HEK293 (cell line): ENCODE measurements at regions not wholly inside any gene's neighbourhood (a gene's known extent, or its start where the extent isn't known, plus 50 kb on each side); places are given as distances from the start of the nearest gene placed in this dataset.

Source experiments
- CTCF ChIA-PET: fragments of 350-600 bp; formaldehyde crosslinking; extraction: SDS; loops from one replicate; lab custom pipeline; 2021; ENCODE audit warnings: antibody characterized with exemption; lab: Yijun Ruan, JAX
- POLR2A ChIA-PET: fragments of 300-600 bp; formaldehyde crosslinking; extraction: SDS; loops from one replicate; lab custom pipeline; 2020; ENCODE audit warnings: antibody characterized with exemption, inconsistent platforms; lab: Yijun Ruan, JAX
- H3K27ac ChIP-seq: fragments of 200-500 bp; sonication (Bioruptor generic); 2 replicates; pipeline ENCODE4 v1.5.1; 2014; ENCODE audit warnings: low read depth, low read length, control low read depth, inconsistent platforms; ENCODE audit errors: extremely low read depth
- H3K36me3 ChIP-seq, 2 experiments: fragments of 200-500 bp in 1 of 2; sonication (Bioruptor generic) in 1 of 2; 1 replicate in 1 of 2; 2 replicates in 1 of 2; pipeline ENCODE4 v1.5.1; 2014 to 2017; ENCODE audit warnings: inconsistent platforms in 2 of 2, low read length in 2 of 2; ENCODE audit not compliant: control insufficient read depth in 2 of 2, insufficient read depth in 1 of 2
- H3K4me1 ChIP-seq: fragments of 200-500 bp; sonication (Bioruptor generic); 2 replicates; pipeline ENCODE4 v1.5.1; 2014; ENCODE audit warnings: mild to moderate bottlenecking, low read length, inconsistent platforms; ENCODE audit not compliant: control insufficient read depth, insufficient read depth
- H3K4me3 ChIP-seq: 2 replicates; pipeline ENCODE4 v1.5.1; 2011; ENCODE audit warnings: low read depth, mild to moderate bottlenecking, control low read depth, low read length, moderate library complexity
- H3K9me3 ChIP-seq: fragments of 200-500 bp; sonication (Bioruptor generic); 2 replicates; pipeline ENCODE4 v1.5.1; 2014; ENCODE audit warnings: low read depth, low read length, inconsistent platforms; ENCODE audit not compliant: control insufficient read depth, insufficient read depth
- BCL11B ChIP-seq: fragments of 450-650 bp; formaldehyde crosslinking; IDR thresholded peaks from 2 replicates; pipeline ENCODE4 v1.5.1; 2016; ENCODE audit warnings: low read depth, missing biosample characterization, missing genetic modification characterization
- GLI4 ChIP-seq: fragments of 450-650 bp; formaldehyde crosslinking; IDR thresholded peaks from 2 replicates; pipeline ENCODE4 v1.5.1; 2016; ENCODE audit warnings: missing biosample characterization, missing genetic modification characterization
- HOXD13 ChIP-seq: sonication (generic); formaldehyde crosslinking; IDR thresholded peaks from 2 replicates; pipeline ENCODE4 v1.8.0; 2022; ENCODE audit warnings: missing genetic modification reagents, borderline replicate concordance
- OSR2 ChIP-seq: fragments of 450-650 bp; formaldehyde crosslinking; IDR thresholded peaks from 2 replicates; pipeline ENCODE4 v1.5.1; 2016; ENCODE audit warnings: missing biosample characterization, missing genetic modification characterization
- SCRT1 ChIP-seq: fragments of 450-650 bp; formaldehyde crosslinking; IDR thresholded peaks from 2 replicates; pipeline ENCODE4 v1.5.1; 2016; ENCODE audit warnings: missing biosample characterization, missing genetic modification characterization, borderline replicate concordance
- YY2 ChIP-seq: fragments of 450-650 bp; formaldehyde crosslinking; IDR thresholded peaks from 2 replicates; pipeline ENCODE4 v1.5.1; 2016; ENCODE audit warnings: missing biosample characterization, missing genetic modification characterization
- ZBTB1 ChIP-seq: fragments of 450-650 bp; formaldehyde crosslinking; IDR thresholded peaks from 2 replicates; pipeline ENCODE4 v1.5.1; 2016; ENCODE audit warnings: missing biosample characterization, missing genetic modification characterization
- ZNF140 ChIP-seq: fragments of 450-650 bp; formaldehyde crosslinking; IDR thresholded peaks from 2 replicates; pipeline ENCODE4 v1.5.1; 2016; ENCODE audit warnings: missing biosample characterization, missing genetic modification characterization
- ZNF146 ChIP-seq: fragments of 450-650 bp; formaldehyde crosslinking; IDR thresholded peaks from 2 replicates; pipeline ENCODE4 v1.5.1; 2016; ENCODE audit warnings: missing biosample characterization, missing genetic modification characterization
- ZNF24 ChIP-seq: fragments of 450-650 bp; formaldehyde crosslinking; IDR thresholded peaks from 2 replicates; pipeline ENCODE4 v1.5.1; 2016; ENCODE audit warnings: missing biosample characterization, missing genetic modification characterization
- ZNF302 ChIP-seq: fragments of 450-650 bp; formaldehyde crosslinking; IDR thresholded peaks from 2 replicates; pipeline ENCODE4 v1.5.1; 2016; ENCODE audit warnings: missing biosample characterization, missing genetic modification characterization, low read depth
- ZNF311 ChIP-seq: fragments of 450-650 bp; formaldehyde crosslinking; IDR thresholded peaks from 2 replicates; pipeline ENCODE4 v1.5.1; 2017; ENCODE audit warnings: missing biosample characterization, missing genetic modification characterization, borderline replicate concordance
- ZNF423 ChIP-seq: fragments of 450-650 bp; formaldehyde crosslinking; IDR thresholded peaks from 2 replicates; pipeline ENCODE4 v1.5.1; 2016; ENCODE audit warnings: missing biosample characterization, missing genetic modification characterization
- TF ChIP-seq, protein P1 (sequence below): fragments of 450-650 bp; IDR thresholded peaks from 2 replicates; pipeline ENCODE4 v1.5.1; 2018; ENCODE audit warnings: missing biosample characterization, missing genetic modification characterization
- TF ChIP-seq, protein P2 (sequence below): fragments of 450-650 bp; formaldehyde crosslinking; IDR thresholded peaks from 2 replicates; pipeline ENCODE4 v1.5.1; 2016; ENCODE audit warnings: missing biosample characterization, missing genetic modification characterization
- TF ChIP-seq, protein P3 (sequence below): fragments of 450-650 bp; formaldehyde crosslinking; IDR thresholded peaks from 2 replicates; pipeline ENCODE4 v1.5.1; 2016; ENCODE audit warnings: missing biosample characterization, missing genetic modification characterization
- TF ChIP-seq, protein P4 (sequence below): fragments of 450-650 bp; formaldehyde crosslinking; IDR thresholded peaks from 2 replicates; pipeline ENCODE4 v1.5.1; 2017; ENCODE audit warnings: missing biosample characterization, missing genetic modification characterization
- TF ChIP-seq, protein P5 (sequence below): fragments of 450-650 bp; formaldehyde crosslinking; IDR thresholded peaks from 2 replicates; pipeline ENCODE4 v1.5.1; 2016; ENCODE audit warnings: missing biosample characterization, missing genetic modification characterization

DNA sequence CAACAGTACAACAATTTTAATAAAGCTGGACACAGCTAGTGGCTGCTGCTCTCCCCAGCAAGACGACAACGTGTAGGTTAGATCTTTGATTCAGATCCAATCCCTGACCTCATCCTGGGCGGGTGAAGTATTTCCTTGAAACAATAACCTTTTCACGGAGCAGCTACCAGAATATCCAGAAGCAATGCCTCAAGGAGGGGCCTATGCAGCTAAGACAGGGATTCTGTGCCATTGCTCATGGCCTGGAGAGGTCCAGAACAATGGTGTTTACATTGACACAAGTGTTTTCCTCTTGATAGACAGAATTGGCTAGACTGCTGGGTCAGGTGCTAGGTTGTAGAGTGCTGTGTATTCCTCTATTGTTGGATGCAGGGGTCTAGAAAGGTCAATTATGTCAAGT lies 520.1 kb downstream of the BCL11A start (continued):
- no peak for TF ChIP-seq ZNF423
- TF ChIP-seq, protein P1, sequence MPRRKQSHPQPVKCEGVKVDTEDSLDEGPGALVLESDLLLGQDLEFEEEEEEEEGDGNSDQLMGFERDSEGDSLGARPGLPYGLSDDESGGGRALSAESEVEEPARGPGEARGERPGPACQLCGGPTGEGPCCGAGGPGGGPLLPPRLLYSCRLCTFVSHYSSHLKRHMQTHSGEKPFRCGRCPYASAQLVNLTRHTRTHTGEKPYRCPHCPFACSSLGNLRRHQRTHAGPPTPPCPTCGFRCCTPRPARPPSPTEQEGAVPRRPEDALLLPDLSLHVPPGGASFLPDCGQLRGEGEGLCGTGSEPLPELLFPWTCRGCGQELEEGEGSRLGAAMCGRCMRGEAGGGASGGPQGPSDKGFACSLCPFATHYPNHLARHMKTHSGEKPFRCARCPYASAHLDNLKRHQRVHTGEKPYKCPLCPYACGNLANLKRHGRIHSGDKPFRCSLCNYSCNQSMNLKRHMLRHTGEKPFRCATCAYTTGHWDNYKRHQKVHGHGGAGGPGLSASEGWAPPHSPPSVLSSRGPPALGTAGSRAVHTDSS (tag by site-specific recombination), result no peak
- TF ChIP-seq, protein P2, sequence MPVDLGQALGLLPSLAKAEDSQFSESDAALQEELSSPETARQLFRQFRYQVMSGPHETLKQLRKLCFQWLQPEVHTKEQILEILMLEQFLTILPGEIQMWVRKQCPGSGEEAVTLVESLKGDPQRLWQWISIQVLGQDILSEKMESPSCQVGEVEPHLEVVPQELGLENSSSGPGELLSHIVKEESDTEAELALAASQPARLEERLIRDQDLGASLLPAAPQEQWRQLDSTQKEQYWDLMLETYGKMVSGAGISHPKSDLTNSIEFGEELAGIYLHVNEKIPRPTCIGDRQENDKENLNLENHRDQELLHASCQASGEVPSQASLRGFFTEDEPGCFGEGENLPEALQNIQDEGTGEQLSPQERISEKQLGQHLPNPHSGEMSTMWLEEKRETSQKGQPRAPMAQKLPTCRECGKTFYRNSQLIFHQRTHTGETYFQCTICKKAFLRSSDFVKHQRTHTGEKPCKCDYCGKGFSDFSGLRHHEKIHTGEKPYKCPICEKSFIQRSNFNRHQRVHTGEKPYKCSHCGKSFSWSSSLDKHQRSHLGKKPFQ, result no peak

DNA sequence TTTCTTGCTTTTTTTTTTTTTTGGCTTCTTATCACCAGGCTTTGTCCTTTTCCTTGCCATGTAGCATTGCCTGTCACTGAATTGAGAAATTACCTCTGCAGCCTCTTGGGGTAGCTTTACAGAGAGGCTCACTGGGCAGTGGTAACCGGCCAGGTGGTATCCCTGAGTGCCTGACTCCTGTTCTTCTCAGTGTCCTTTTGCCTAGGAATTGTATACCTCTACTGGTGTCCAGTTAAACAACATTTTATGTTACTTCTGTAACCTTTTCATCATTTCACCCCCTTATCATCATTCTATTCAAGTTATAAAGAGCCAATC lies 523.9 kb downstream of the BCL11A start:
- no peaks in the 10 kb centered on the region for H3K36me3 ChIP-seq
- CTCF ChIA-PET, result no interaction called here
- no peak for TF ChIP-seq ZBTB1 (tag by site-specific recombination)
- no peak for TF ChIP-seq ZNF311 (tag by site-specific recombination)
- no peak for TF ChIP-seq SCRT1 (tag by site-specific recombination)
- no peak for TF ChIP-seq ZNF140
- TF ChIP-seq ZNF302, result no peak
- TF ChIP-seq BCL11B, result no peak
- no peak for TF ChIP-seq HOXD13
- TF ChIP-seq, protein P3, sequence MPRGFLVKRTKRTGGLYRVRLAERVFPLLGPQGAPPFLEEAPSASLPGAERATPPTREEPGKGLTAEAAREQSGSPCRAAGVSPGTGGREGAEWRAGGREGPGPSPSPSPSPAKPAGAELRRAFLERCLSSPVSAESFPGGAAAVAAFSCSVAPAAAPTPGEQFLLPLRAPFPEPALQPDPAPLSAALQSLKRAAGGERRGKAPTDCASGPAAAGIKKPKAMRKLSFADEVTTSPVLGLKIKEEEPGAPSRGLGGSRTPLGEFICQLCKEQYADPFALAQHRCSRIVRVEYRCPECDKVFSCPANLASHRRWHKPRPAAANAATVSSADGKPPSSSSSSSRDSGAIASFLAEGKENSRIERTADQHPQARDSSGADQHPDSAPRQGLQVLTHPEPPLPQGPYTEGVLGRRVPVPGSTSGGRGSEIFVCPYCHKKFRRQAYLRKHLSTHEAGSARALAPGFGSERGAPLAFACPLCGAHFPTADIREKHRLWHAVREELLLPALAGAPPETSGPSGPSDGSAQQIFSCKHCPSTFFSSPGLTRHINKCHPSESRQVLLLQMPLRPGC, result no peak
- TF ChIP-seq ZNF146, result no peak
- no peak for TF ChIP-seq OSR2 (tag by site-specific recombination)
- TF ChIP-seq, protein P4, sequence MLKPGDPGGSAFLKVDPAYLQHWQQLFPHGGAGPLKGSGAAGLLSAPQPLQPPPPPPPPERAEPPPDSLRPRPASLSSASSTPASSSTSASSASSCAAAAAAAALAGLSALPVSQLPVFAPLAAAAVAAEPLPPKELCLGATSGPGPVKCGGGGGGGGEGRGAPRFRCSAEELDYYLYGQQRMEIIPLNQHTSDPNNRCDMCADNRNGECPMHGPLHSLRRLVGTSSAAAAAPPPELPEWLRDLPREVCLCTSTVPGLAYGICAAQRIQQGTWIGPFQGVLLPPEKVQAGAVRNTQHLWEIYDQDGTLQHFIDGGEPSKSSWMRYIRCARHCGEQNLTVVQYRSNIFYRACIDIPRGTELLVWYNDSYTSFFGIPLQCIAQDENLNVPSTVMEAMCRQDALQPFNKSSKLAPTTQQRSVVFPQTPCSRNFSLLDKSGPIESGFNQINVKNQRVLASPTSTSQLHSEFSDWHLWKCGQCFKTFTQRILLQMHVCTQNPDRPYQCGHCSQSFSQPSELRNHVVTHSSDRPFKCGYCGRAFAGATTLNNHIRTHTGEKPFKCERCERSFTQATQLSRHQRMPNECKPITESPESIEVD (tag by site-specific recombination), result no peak
- TF ChIP-seq YY2 (tag by site-specific recombination), result no peak
- TF ChIP-seq, protein P5, sequence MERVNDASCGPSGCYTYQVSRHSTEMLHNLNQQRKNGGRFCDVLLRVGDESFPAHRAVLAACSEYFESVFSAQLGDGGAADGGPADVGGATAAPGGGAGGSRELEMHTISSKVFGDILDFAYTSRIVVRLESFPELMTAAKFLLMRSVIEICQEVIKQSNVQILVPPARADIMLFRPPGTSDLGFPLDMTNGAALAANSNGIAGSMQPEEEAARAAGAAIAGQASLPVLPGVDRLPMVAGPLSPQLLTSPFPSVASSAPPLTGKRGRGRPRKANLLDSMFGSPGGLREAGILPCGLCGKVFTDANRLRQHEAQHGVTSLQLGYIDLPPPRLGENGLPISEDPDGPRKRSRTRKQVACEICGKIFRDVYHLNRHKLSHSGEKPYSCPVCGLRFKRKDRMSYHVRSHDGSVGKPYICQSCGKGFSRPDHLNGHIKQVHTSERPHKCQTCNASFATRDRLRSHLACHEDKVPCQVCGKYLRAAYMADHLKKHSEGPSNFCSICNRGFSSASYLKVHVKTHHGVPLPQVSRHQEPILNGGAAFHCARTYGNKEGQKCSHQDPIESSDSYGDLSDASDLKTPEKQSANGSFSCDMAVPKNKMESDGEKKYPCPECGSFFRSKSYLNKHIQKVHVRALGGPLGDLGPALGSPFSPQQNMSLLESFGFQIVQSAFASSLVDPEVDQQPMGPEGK (tag by site-specific recombination), result no peak
- TF ChIP-seq GLI4, result no peak
- no peak for TF ChIP-seq ZNF24
- TF ChIP-seq, all 188 proteins: peak for 0
- H3K27ac ChIP-seq, result no peak overlapping the region
- H3K9me3 ChIP-seq, result no peaks in the 10 kb centered on the region
- POLR2A ChIA-PET, result no interaction called here
- H3K4me3 ChIP-seq, result no peak overlapping the region
- no peaks in the 10 kb centered on the region for H3K4me1 ChIP-seq
